H9 (cell line): ENCODE measurements at regions not wholly inside any gene's neighbourhood (a gene's known extent, or its start where the extent isn't known, plus 50 kb on each side); places are given as distances from the start of the nearest gene placed in this dataset.
A peak's percentile ranks its signal among the peaks of the same experiment; 100 is the strongest.

Source experiments
- DNase-seq: peaks from one replicate; pipeline ENCODE4 v3.0.0-alpha.2; 2017
- H2AFZ ChIP-seq: one replicate; pipeline ENCODE4 v1.6.1; 2013; ENCODE audit warnings: mild to moderate bottlenecking, low read length, control low read depth, moderate library complexity
- H2AK5ac ChIP-seq: 2 replicates; pipeline ENCODE4 v1.6.1; 2013; ENCODE audit warnings: low read length, control low read depth, mixed read lengths; ENCODE audit not compliant: insufficient read length
- H2BK120ac ChIP-seq: one replicate; pipeline ENCODE4 v1.6.1; 2013; ENCODE audit warnings: low read depth, mild to moderate bottlenecking, low read length, control low read depth, inconsistent platforms; ENCODE audit not compliant: poor library complexity, severe bottlenecking
- H2BK12ac ChIP-seq: 2 replicates; pipeline ENCODE4 v1.6.1; 2013; ENCODE audit warnings: low read length, control low read depth, mixed read lengths, low read depth; ENCODE audit not compliant: insufficient read length
- H2BK15ac ChIP-seq: 2 replicates; pipeline ENCODE4 v1.6.1; 2013; ENCODE audit warnings: low read depth, low read length, control low read depth
- H2BK20ac ChIP-seq: one replicate; pipeline ENCODE4 v1.6.1; 2013; ENCODE audit warnings: low read depth, mild to moderate bottlenecking, low read length, control low read depth, inconsistent platforms; ENCODE audit not compliant: poor library complexity, severe bottlenecking
- H2BK5ac ChIP-seq: 2 replicates; pipeline ENCODE4 v1.6.1; 2013; ENCODE audit warnings: low read length, control low read depth, mixed read lengths; ENCODE audit not compliant: insufficient read length
- H3K14ac ChIP-seq: 2 replicates; pipeline ENCODE4 v1.6.1; 2013; ENCODE audit warnings: low read length, control low read depth; ENCODE audit not compliant: insufficient read depth
- H3K18ac ChIP-seq: 2 replicates; pipeline ENCODE4 v1.6.1; 2013; ENCODE audit warnings: low read depth, mild to moderate bottlenecking, mixed read lengths, low read length, control low read depth; ENCODE audit not compliant: insufficient read length
- H3K23ac ChIP-seq: 2 replicates; pipeline ENCODE4 v1.6.1; 2013; ENCODE audit warnings: low read length, control low read depth, mixed read lengths, low read depth; ENCODE audit not compliant: insufficient read length
- H3K23me2 ChIP-seq: 2 replicates; pipeline ENCODE4 v1.6.1; 2013; ENCODE audit warnings: low read depth, mild to moderate bottlenecking, mixed read lengths, low read length, control low read depth; ENCODE audit not compliant: insufficient read length, poor library complexity, severe bottlenecking
- H3K27ac ChIP-seq: 2 replicates; pipeline ENCODE4 v1.5.1; 2013; ENCODE audit warnings: low read length, control low read depth, mixed read lengths, low read depth; ENCODE audit not compliant: insufficient read length
- H3K27me3 ChIP-seq: 2 replicates; pipeline ENCODE4 v1.6.1; 2013; ENCODE audit warnings: low read length, control low read depth, inconsistent platforms; ENCODE audit not compliant: insufficient read depth
- H3K4ac ChIP-seq: 2 replicates; pipeline ENCODE4 v1.6.1; 2013; ENCODE audit warnings: low read depth, mild to moderate bottlenecking, control low read depth, inconsistent platforms, low read length, moderate library complexity
- H3K4me1 ChIP-seq: 2 replicates; pipeline ENCODE4 v1.6.1; 2013; ENCODE audit warnings: low read length, control low read depth, inconsistent platforms; ENCODE audit not compliant: insufficient read depth
- H3K4me2 ChIP-seq: 2 replicates; pipeline ENCODE4 v1.6.1; 2013; ENCODE audit warnings: low read length, control low read depth, mixed read lengths; ENCODE audit not compliant: insufficient read length, insufficient read depth
- H3K56ac ChIP-seq: 2 replicates; pipeline ENCODE4 v1.6.1; 2013; ENCODE audit warnings: low read depth, mild to moderate bottlenecking, mixed read lengths, low read length, control low read depth; ENCODE audit not compliant: insufficient read length
- H3K79me1 ChIP-seq: 2 replicates; pipeline ENCODE4 v1.6.1; 2013; ENCODE audit warnings: low read depth, mild to moderate bottlenecking, moderate library complexity, low read length, control low read depth, inconsistent platforms; ENCODE audit not compliant: insufficient read depth, poor library complexity, severe bottlenecking
- H3K79me2 ChIP-seq: 2 replicates; pipeline ENCODE4 v1.6.1; 2013; ENCODE audit warnings: low read length, control low read depth, inconsistent platforms; ENCODE audit not compliant: insufficient read depth
- H3K9ac ChIP-seq: 2 replicates; pipeline ENCODE4 v1.6.1; 2013; ENCODE audit warnings: low read length, control low read depth, mixed read lengths; ENCODE audit not compliant: insufficient read length; ENCODE audit errors: extremely low read depth
- H3K9me3 ChIP-seq: one replicate; pipeline ENCODE4 v1.6.1; 2013; ENCODE audit warnings: low read depth, low read length, inconsistent platforms; ENCODE audit not compliant: control insufficient read depth
- H3T11ph ChIP-seq: one replicate; pipeline ENCODE4 v1.6.1; 2013; ENCODE audit warnings: mild to moderate bottlenecking, low read length, control low read depth, inconsistent platforms
- H4K20me1 ChIP-seq: one replicate; pipeline ENCODE4 v1.6.1; 2013; ENCODE audit not compliant: control insufficient read depth, insufficient read length, insufficient read depth
- H4K5ac ChIP-seq: 2 replicates; pipeline ENCODE4 v1.6.1; 2013; ENCODE audit warnings: low read depth, mild to moderate bottlenecking, mixed read lengths, low read length, control low read depth; ENCODE audit not compliant: insufficient read length
- H4K8ac ChIP-seq: replicated peaks from 2 replicates; pipeline ENCODE4 v1.6.1; 2013; ENCODE audit warnings: low read length, control low read depth, mixed read lengths, low read depth; ENCODE audit not compliant: insufficient read length
- H4K91ac ChIP-seq: 2 replicates; pipeline ENCODE4 v1.6.1; 2013; ENCODE audit warnings: low read depth, mild to moderate bottlenecking, moderate library complexity, mixed read lengths, low read length, control low read depth; ENCODE audit not compliant: insufficient read length
- H3K27ac Mint-ChIP-seq, 3 experiments: 2 replicates in 2 of 3; 3 replicates in 1 of 3; pipeline ENCODE4 v1.8.0; 2020 to 2021; ENCODE audit warnings: mixed read lengths in 3 of 3, mild to moderate bottlenecking in 1 of 3, moderate library complexity in 1 of 3
- H3K27me3 Mint-ChIP-seq: 2 replicates; pipeline ENCODE4 v1.8.0; 2021; ENCODE audit warnings: low read depth, mild to moderate bottlenecking, moderate library complexity, mixed read lengths
- H3K36me3 Mint-ChIP-seq, 3 experiments: 2 replicates in 2 of 3; 3 replicates in 1 of 3; pipeline ENCODE4 v1.8.0; 2020 to 2021; ENCODE audit warnings: low read depth in 3 of 3, mixed read lengths in 3 of 3; ENCODE audit not compliant: insufficient read depth in 1 of 3
- H3K4me1 Mint-ChIP-seq, 2 experiments: 2 replicates each; pipeline ENCODE4 v1.8.0; 2020; ENCODE audit warnings: mixed read lengths in 2 of 2
- H3K4me3 Mint-ChIP-seq, 2 experiments: 2 replicates in 1 of 2; 3 replicates in 1 of 2; pipeline ENCODE4 v1.8.0; 2020 to 2021; ENCODE audit warnings: mild to moderate bottlenecking in 2 of 2, mixed read lengths in 2 of 2, moderate library complexity in 1 of 2
- H3K9me3 Mint-ChIP-seq, 2 experiments: 2 replicates in 1 of 2; 3 replicates in 1 of 2; pipeline ENCODE4 v1.8.0; 2020; ENCODE audit warnings: mild to moderate bottlenecking in 2 of 2, mixed read lengths in 2 of 2, moderate library complexity in 1 of 2
- WGBS: extraction: QIAGEN DNeasy Blood & Tissue Kit; methylation state at CpG from one replicate; pipeline ENCODE4 v1.1.7; 2013; ENCODE audit warnings: missing lambda C conversion rate, low lambda C conversion rate, mixed read lengths; ENCODE audit not compliant: insufficient read length; ENCODE audit errors: extremely low coverage; 5-methylcytosine and 5-hydroxymethylcytosine counted together
- TF ChIP-seq, protein P1 (sequence below): fragments of 200-600 bp; sonication (generic); conservative IDR thresholded peaks from 3 replicates; pipeline ENCODE4 v1.8.0; 2021; ENCODE audit warnings: antibody characterized with exemption, mild to moderate bottlenecking

DNA sequence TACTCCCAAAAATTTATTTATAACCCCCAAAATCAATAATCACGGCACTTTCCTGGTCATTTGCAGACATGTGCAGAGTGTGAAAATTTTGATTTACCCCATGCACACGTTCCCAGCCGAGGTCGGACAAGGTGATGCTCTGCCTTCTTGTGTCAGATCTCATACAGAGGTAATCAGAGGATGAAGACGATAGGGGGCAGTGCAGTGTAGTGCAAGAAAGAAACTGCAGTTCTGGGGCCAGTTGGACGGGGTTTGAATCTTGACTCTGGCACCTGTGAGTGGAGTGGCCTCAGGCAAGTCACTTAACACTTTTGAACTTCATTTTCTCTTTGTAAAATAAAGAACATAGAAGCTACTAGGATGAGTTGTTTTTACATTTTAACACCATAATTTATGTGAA is 88.4 kb downstream of the FRMPD3 start:
- Mint-ChIP-seq H3K4me3 (no peak overlapping the region), H3K36me3 (peaks cover 0 to 6% (median 0%) of the 10 kb centered on the region in 3 experiments; a peak in 2 of 7 replicates), H3K27ac (no peak overlapping the region), H3K4me1 (peaks cover 2 to 10% of the 10 kb centered on the region in 2 experiments; a peak in 3 of 4 replicates), H3K27me3 (peaks cover 2% of the 10 kb centered on the region), H3K9me3 (peaks cover 0 to 26% of the 10 kb centered on the region in 2 experiments; a peak in 2 of 5 replicates)
- no peaks in the 10 kb centered on the region for H3K9me3 ChIP-seq
- H3K23me2 ChIP-seq, result no peaks in the 10 kb centered on the region
- H2AK5ac ChIP-seq, result no peak overlapping the region
- no peak overlapping the region for H4K91ac ChIP-seq
- no peak overlapping the region for H3K56ac ChIP-seq
- no peak overlapping the region for H3K27ac ChIP-seq
- no peak overlapping the region for H3K4ac ChIP-seq
- no peak overlapping the region for H3K9ac ChIP-seq
- H3K4me1 ChIP-seq, result no peaks in the 10 kb centered on the region; the same call in 1 of the 2 replicates
- TF ChIP-seq, protein P1, sequence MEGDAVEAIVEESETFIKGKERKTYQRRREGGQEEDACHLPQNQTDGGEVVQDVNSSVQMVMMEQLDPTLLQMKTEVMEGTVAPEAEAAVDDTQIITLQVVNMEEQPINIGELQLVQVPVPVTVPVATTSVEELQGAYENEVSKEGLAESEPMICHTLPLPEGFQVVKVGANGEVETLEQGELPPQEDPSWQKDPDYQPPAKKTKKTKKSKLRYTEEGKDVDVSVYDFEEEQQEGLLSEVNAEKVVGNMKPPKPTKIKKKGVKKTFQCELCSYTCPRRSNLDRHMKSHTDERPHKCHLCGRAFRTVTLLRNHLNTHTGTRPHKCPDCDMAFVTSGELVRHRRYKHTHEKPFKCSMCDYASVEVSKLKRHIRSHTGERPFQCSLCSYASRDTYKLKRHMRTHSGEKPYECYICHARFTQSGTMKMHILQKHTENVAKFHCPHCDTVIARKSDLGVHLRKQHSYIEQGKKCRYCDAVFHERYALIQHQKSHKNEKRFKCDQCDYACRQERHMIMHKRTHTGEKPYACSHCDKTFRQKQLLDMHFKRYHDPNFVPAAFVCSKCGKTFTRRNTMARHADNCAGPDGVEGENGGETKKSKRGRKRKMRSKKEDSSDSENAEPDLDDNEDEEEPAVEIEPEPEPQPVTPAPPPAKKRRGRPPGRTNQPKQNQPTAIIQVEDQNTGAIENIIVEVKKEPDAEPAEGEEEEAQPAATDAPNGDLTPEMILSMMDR, result peak; percentile 68
- no peak overlapping the region for H3K4me2 ChIP-seq
- no peak overlapping the region for H3T11ph ChIP-seq
- no peak overlapping the region for H4K8ac ChIP-seq
- H2BK12ac ChIP-seq, result no peak overlapping the region
- no peaks in the 10 kb centered on the region for H3K79me2 ChIP-seq
- no peak overlapping the region for H2BK120ac ChIP-seq
- no peak overlapping the region for H4K5ac ChIP-seq
- H2BK5ac ChIP-seq, result no peak overlapping the region
- no peak overlapping the region for H2BK20ac ChIP-seq
- no peaks in the 10 kb centered on the region for H3K79me1 ChIP-seq
- H3K23ac ChIP-seq, result no peak overlapping the region
- H3K18ac ChIP-seq, result no peak overlapping the region
- no peaks in the 10 kb centered on the region for H4K20me1 ChIP-seq
- no peak overlapping the region for H2AFZ ChIP-seq
- no peak overlapping the region for H3K14ac ChIP-seq
- H3K27me3 ChIP-seq, result no peaks in the 10 kb centered on the region
- DNase-seq, result peak; percentile 76
- no CpG with 5 or more reads among the region's 6 CpGs for WGBS
- no peak overlapping the region for H2BK15ac ChIP-seq
